Aorta (tissue), 5 donors: ENCODE measurements at regions not wholly inside any gene's neighbourhood (a gene's known extent, or its start where the extent isn't known, plus 50 kb on each side); places are given as distances from the start of the nearest gene placed in this dataset.

Experiments used
- ATAC-seq: fragments of 200-7000 bp; cut with Tn5 transposase; one replicate; pipeline ENCODE4 v1.9.1; 2022; ENCODE audit warnings: moderate library complexity; ENCODE audit not compliant: low FRiP score
- DNase-seq, 2 donors: peaks; one replicate each; pipeline ENCODE4 v3.0.0-alpha.2; 2020
- H3K27ac ChIP-seq, 2 donors: one replicate each; pipeline ENCODE4 v1.5.1; 2013; ENCODE audit warnings: low read length in 2 of 2, mild to moderate bottlenecking in 2 of 2, moderate library complexity in 2 of 2, control low read depth in 1 of 2, inconsistent platforms in 1 of 2, low read depth in 1 of 2
- H3K27me3 ChIP-seq, 2 donors: one replicate each; pipeline ENCODE4 v1.6.1; 2013; ENCODE audit warnings: control low read depth in 1 of 2, low read length in 1 of 2, mild to moderate bottlenecking in 1 of 2, moderate library complexity in 1 of 2; ENCODE audit not compliant: insufficient read depth in 2 of 2, control insufficient read depth in 1 of 2
- H3K36me3 ChIP-seq, 2 donors: one replicate each; pipeline ENCODE4 v1.6.1; 2013; ENCODE audit warnings: control low read depth in 1 of 2, low read length in 1 of 2, mild to moderate bottlenecking in 1 of 2; ENCODE audit not compliant: insufficient read depth in 2 of 2, control insufficient read depth in 1 of 2
- H3K4me1 ChIP-seq, 2 donors: one replicate each; pipeline ENCODE4 v1.6.1; 2013; ENCODE audit warnings: low read length in 2 of 2, control low read depth in 1 of 2, mild to moderate bottlenecking in 1 of 2, moderate library complexity in 1 of 2; ENCODE audit not compliant: insufficient read depth in 2 of 2, control insufficient read depth in 1 of 2
- H3K4me3 ChIP-seq, 2 donors: one replicate each; pipeline ENCODE4 v1.5.1; 2013; ENCODE audit warnings: low read length in 2 of 2, control low read depth in 1 of 2, mild to moderate bottlenecking in 1 of 2
- H3K9me3 ChIP-seq: one replicate; pipeline ENCODE4 v1.6.1; 2013; ENCODE audit warnings: mild to moderate bottlenecking, low read length; ENCODE audit not compliant: control insufficient read depth
- WGBS, 2 donors: extraction: QIAGEN DNeasy Blood & Tissue Kit; methylation state at CpG; one replicate each; pipeline ENCODE4 v1.1.7; 2013; 5-methylcytosine and 5-hydroxymethylcytosine counted together
- intact Hi-C, 2 donors: fragments of 100-400 bp; cut with DNase I; formaldehyde crosslinking; loops; one replicate each; pipeline versions ENCODE4 v1.14.2 to v1.15.0; 2022
- donor health status: healthy with polysubstance abuse.
- donor health status: Bipolar disorder and iron deficiency.
- donor health status: DM: no; HTN: no; CAD: no.
- donor health status: DM: no; HTN: no; CAD: no.
- donor health status: DM: yes; HTN: yes; CAD: no.

DNA sequence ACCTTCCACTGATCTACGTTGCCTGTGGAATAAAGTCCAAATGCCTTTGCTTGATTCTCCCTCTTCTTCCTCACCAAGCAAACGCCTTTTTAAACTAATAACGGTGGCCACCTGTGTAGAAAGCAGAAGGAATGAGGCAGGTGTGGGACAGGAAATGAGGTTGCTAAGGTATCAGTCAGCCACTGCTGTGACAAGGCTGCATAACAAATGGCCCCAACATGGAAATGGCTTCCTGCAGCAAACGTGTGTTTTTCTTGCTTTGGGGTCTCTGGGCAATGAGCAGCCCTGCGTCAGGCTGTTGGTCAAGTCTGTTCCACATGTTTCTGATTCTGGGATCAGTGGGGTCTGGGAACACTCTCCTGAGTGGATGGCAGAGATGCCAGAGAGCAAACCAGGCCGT is 56.0 kb upstream of the EN2 start:
- H3K27me3 ChIP-seq = peaks cover 0 to 4% of the 10 kb centered on the region in 2 donors
- intact Hi-C loops = no loop called here
- H3K9me3 ChIP-seq = no peaks in the 10 kb centered on the region
- ATAC-seq (no peak), DNase-seq (no peak)
- no peak overlapping the region for H3K4me3 ChIP-seq
- H3K36me3 ChIP-seq = no peaks in the 10 kb centered on the region
- no peaks in the 10 kb centered on the region for H3K4me1 ChIP-seq
- 52 to 58% methylated on average over 6 of the region's 6 CpGs for WGBS, 2 donors
- H3K27ac ChIP-seq = no peak overlapping the region

- H3K9me3 ChIP-seq = no peaks in the 10 kb centered on the region
- no peak for ATAC-seq
- intact Hi-C loops = no loop called here
- H3K27ac ChIP-seq = no peak overlapping the region
- H3K36me3 ChIP-seq = no peaks in the 10 kb centered on the region
- H3K4me1 ChIP-seq = no peaks in the 10 kb centered on the region
- no peak for DNase-seq
- H3K4me3 ChIP-seq = no peak overlapping the region
- 81 to 84% methylated on average over 6 of the region's 6 CpGs for WGBS, 2 donors
- peaks cover 0 to 4% of the 10 kb centered on the region in 2 donors for H3K27me3 ChIP-seq
Measured at GRCh38 chr7:155402941-155403340, 55.0 kb upstream of the EN2 start.

DNA sequence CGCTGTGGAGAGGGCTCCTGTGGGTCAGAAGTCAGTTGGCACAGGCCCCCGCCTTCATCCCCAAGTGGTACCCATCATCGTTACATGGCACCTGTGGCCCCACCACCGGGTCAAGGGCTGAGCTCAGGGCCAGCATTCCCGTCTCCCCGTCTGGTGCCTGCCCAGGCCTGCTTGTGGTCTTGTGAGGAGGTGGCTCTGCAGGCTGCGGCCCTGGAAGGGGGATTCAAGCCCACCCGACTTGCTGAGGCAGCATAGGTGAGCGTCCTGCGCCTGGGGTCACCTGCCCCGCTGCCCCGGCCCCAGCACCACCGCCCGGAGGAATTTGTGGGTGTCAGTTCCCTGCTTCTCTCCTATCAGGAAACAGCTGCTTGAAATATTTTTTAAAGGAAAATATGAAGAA is 53.0 kb upstream of the EN2 start:
- H3K27ac ChIP-seq = no peak overlapping the region
- no peak overlapping the region for H3K4me3 ChIP-seq
- ATAC-seq = no peak
- DNase-seq = no peak
- no peaks in the 10 kb centered on the region for H3K4me1 ChIP-seq
- 72 to 74% methylated on average over 14 of the region's 14 CpGs for WGBS, 2 donors
- H3K27me3 ChIP-seq = peaks cover 0 to 4% of the 10 kb centered on the region in 2 donors
- intact Hi-C loops = no loop called here
- H3K9me3 ChIP-seq = no peaks in the 10 kb centered on the region
- no peaks in the 10 kb centered on the region for H3K36me3 ChIP-seq

DNA sequence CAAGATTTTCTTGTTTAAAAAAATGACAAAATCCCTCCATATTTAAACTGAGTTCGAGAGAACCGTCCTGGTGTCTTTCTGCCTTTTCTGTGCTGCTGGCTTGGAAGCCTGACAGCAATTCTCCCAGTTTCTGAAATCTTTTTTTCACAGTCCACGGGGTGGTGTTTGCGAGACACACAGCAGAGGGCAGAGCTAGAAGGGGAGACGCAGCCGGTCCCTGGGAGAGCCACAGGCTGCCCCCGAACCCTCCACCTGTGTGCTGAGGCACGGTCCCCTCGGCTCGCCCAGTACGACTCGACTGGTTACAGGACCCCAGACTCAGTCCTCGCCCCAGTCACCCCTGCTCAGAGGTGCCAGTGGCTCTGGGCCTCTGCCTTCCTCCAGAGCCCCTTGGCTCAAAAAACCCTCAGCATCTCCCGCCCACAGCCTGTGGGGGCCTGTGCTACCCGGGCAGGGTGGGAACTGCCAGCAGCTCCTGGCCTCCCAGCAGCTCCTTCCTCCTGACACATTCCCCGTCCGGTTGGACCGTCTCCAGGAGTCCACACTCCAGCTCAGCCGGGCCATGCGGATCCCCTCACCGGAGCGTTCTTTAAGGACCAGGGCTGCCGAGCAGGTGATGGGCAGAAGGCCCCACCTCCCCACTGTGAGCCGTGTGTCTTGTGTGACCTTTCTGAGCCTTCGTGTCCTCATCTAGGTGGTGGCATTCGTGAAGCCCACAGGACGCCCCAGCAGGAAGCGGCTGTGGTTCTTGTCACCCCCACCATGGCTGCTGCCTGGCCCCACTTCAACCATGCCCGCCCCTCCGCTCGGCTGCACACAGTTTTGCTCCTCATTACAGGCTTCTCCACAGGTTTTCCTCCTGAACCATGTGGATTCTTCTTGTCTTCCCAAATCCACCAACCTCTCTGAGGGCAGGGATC is 52.3 kb upstream of the EN2 start:
- Histone ChIP-seq H3K4me1 (no peaks in the 10 kb centered on the region), H3K27ac (no peak overlapping the region), H3K4me3 (no peak overlapping the region), H3K27me3 (peaks cover 0 to 4% of the 10 kb centered on the region in 2 donors), H3K36me3 (no peaks in the 10 kb centered on the region), H3K9me3 (no peaks in the 10 kb centered on the region)
- ATAC-seq (no peak), DNase-seq (no peak)
- WGBS, 2 donors = 26% methylated on average over 31 of the region's 31 CpGs
- intact Hi-C loops = no loop called here

DNA sequence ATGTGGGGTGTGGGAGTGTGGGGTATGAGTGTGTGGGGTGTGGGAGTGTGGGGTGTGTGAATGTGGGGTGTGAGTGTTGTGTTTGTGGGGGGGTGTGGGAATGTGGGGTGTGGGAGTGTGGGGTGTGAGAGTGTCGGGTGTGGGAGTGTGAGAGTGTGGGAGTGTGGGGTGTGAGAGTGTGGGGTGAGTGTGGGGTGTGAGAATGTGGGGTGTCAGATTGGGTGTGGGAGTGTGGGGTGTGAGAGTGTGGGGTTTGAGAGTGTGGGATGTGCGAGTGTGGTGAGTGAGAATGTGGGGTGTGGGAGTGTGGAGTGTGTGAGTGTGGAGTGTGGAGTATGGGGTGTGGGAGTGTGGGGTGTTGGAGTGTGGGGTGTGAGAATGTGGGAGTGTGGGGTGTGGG is 50.1 kb upstream of the EN2 start:
- no peak for DNase-seq
- 94% methylated on average over 2 of the region's 2 CpGs; no CpG with 5 or more reads in 1 of the 2 donors for WGBS, 2 donors
- H3K4me1 ChIP-seq = no peaks in the 10 kb centered on the region
- ATAC-seq = no peak
- H3K27me3 ChIP-seq = no peaks in the 10 kb centered on the region
- H3K9me3 ChIP-seq = no peaks in the 10 kb centered on the region
- H3K36me3 ChIP-seq = no peaks in the 10 kb centered on the region
- intact Hi-C loops = no loop called here
- no peak overlapping the region for H3K4me3 ChIP-seq
- H3K27ac ChIP-seq = no peak overlapping the region
